HCT116 (cell line): ENCODE measurements at regions not wholly inside any gene's neighbourhood (a gene's known extent, or its start where the extent isn't known, plus 50 kb on each side); places are given as distances from the start of the nearest gene placed in this dataset.

Experiments
- ATAC-seq: fragments of 200-7000 bp; cut with Tn5 transposase; 2 replicates; pipeline ENCODE4 v1.9.1; 2020; ENCODE audit warnings: mild to moderate bottlenecking, moderate library complexity
- BruUV-seq: library from RNA; stranded (reverse); fragments of 400-500 nt; replicated peaks from 2 replicates; lab custom pipeline; 2021; lab: Mats Ljungman, UMichigan
- CTCF ChIA-PET: fragments of 300-600 bp; sonication (Branson Sonifier 250); formaldehyde crosslinking; loops from one replicate; lab custom pipeline; 2021; ENCODE audit warnings: antibody characterized with exemption; lab: Charles Lee
- POLR2A ChIA-PET: fragments of 300-600, 350-600 bp; sonication (Branson Sonifier 250); formaldehyde crosslinking; loops from one replicate; lab custom pipeline; 2021; ENCODE audit warnings: antibody characterized with exemption; lab: Charles Lee
- RAD21 ChIA-PET, 2 experiments: fragments of 300-600 bp; sonication (Branson Sonifier 250); formaldehyde crosslinking; loops; one replicate each; lab custom pipeline; 2023; ENCODE audit warnings: low total read pairs in 2 of 2; ENCODE audit not compliant: uncharacterized antibody in 2 of 2, unreplicated experiment in 2 of 2, low non-redundant PET in 1 of 2; lab: Charles Lee
- DNase-seq: peaks from one replicate; pipeline ENCODE4 v3.0.0-alpha.2; 2010; ENCODE audit warnings: low read depth, low spot score
- H2AFZ ChIP-seq: fragments of 200-600 bp; shearing (Covaris generic), sonication (generic); 2 replicates; pipeline ENCODE4 v1.6.1; 2017; ENCODE audit warnings: low read depth, mixed run types, mixed read lengths, antibody characterized with exemption, low read length; ENCODE audit not compliant: poor library complexity, severe bottlenecking
- H3K27ac ChIP-seq: 2 replicates; pipeline ENCODE4 v1.5.1; 2012; ENCODE audit warnings: low read depth, low read length
- H3K27me3 ChIP-seq: fragments of 200-600 bp; sonication (generic); 2 replicates; pipeline ENCODE4 v1.6.1; 2016; ENCODE audit warnings: mixed run types, low read length, mixed read lengths; ENCODE audit not compliant: insufficient read depth
- H3K36me3 ChIP-seq, 2 experiments: fragments of 200-500 bp in 1 of 2; fragments of 200-600 bp in 1 of 2; sonication (Bioruptor generic) in 1 of 2; sonication (generic) in 1 of 2; 2 replicates each; pipeline versions ENCODE4 v1.5.1 to v1.6.1; 2014 to 2016; ENCODE audit warnings: low read length in 2 of 2, inconsistent platforms in 1 of 2, mixed read lengths in 1 of 2, mixed run types in 1 of 2; ENCODE audit not compliant: insufficient read depth in 2 of 2, control insufficient read depth in 1 of 2
- H3K4me1 ChIP-seq, 2 experiments: fragments of 200-600 bp in 1 of 2; sonication (generic) in 1 of 2; 2 replicates each; pipeline versions ENCODE4 v1.5.1 to v1.6.1; 2012 to 2017; ENCODE audit warnings: low read length in 2 of 2, inconsistent platforms in 1 of 2, mild to moderate bottlenecking in 1 of 2, mixed read lengths in 1 of 2, mixed run types in 1 of 2, moderate library complexity in 1 of 2; ENCODE audit not compliant: insufficient read depth in 2 of 2, control insufficient read depth in 1 of 2
- H3K4me2 ChIP-seq: fragments of 200-600 bp; sonication (generic); 2 replicates; pipeline ENCODE4 v1.6.1; 2017; ENCODE audit warnings: mixed run types, low read length, mixed read lengths
- H3K4me3 ChIP-seq, 2 experiments: fragments of 200-600 bp in 1 of 2; sonication (generic) in 1 of 2; replicated peaks in 1 of 2; 2 replicates each; pipeline ENCODE4 v1.5.1; 2011 to 2016; ENCODE audit warnings: low read length in 2 of 2, control low read depth in 1 of 2, low read depth in 1 of 2, mild to moderate bottlenecking in 1 of 2, mixed read lengths in 1 of 2, mixed run types in 1 of 2
- H3K79me2 ChIP-seq: fragments of 200-600 bp; sonication (generic); 2 replicates; pipeline ENCODE4 v1.6.1; 2017; ENCODE audit warnings: mild to moderate bottlenecking, mixed run types, low read length, moderate library complexity, mixed read lengths; ENCODE audit not compliant: insufficient read depth
- H3K9ac ChIP-seq: fragments of 200-600 bp; sonication (generic); 2 replicates; pipeline ENCODE4 v1.6.1; 2016; ENCODE audit warnings: low read length, mixed read lengths
- H3K9me2 ChIP-seq: fragments of 200-600 bp; sonication (generic), shearing (Covaris generic); 2 replicates; pipeline ENCODE4 v1.6.1; 2017; ENCODE audit warnings: mixed run types, mild to moderate bottlenecking, moderate library complexity; ENCODE audit not compliant: insufficient read depth
- H3K9me3 ChIP-seq, 2 experiments: fragments of 200-500 bp in 1 of 2; fragments of 200-600 bp in 1 of 2; sonication (Bioruptor generic) in 1 of 2; sonication (generic) in 1 of 2; 2 replicates each; pipeline ENCODE4 v1.6.1; 2014 to 2017; ENCODE audit warnings: low read length in 2 of 2, mixed read lengths in 2 of 2, inconsistent platforms in 1 of 2, low read depth in 1 of 2, mild to moderate bottlenecking in 1 of 2, mixed run types in 1 of 2, moderate library complexity in 1 of 2; ENCODE audit not compliant: control insufficient read depth in 1 of 2, insufficient read depth in 1 of 2
- H4K20me1 ChIP-seq: fragments of 200-600 bp; sonication (generic), shearing (Covaris generic); 2 replicates; pipeline ENCODE4 v1.6.1; 2017; ENCODE audit warnings: mixed run types, mild to moderate bottlenecking, moderate library complexity; ENCODE audit not compliant: insufficient read depth
- ATF3 ChIP-seq: IDR thresholded peaks from 2 replicates; pipeline ENCODE4 v1.6.1; 2012
- CBX3 ChIP-seq: IDR thresholded peaks from 2 replicates; pipeline ENCODE4 v1.6.1; 2012; ENCODE audit warnings: low read depth
- CEBPB ChIP-seq: IDR thresholded peaks from 2 replicates; pipeline ENCODE4 v1.6.1; 2012; ENCODE audit warnings: low read depth
- EGR1 ChIP-seq: IDR thresholded peaks from 2 replicates; pipeline ENCODE4 v1.6.1; 2012; ENCODE audit warnings: low read depth
- EZH2 ChIP-seq: fragments of 200-600 bp; sonication (generic); IDR thresholded peaks from 2 replicates; pipeline ENCODE4 v1.6.1; 2017; ENCODE audit warnings: antibody characterized with exemption, mixed run types
- EZH2phosphoT487 ChIP-seq: fragments of 200-600 bp; IDR thresholded peaks from 2 replicates; pipeline ENCODE4 v1.6.1; 2018; ENCODE audit warnings: antibody characterized with exemption, borderline replicate concordance
- FOSL1 ChIP-seq: IDR thresholded peaks from 2 replicates; pipeline ENCODE4 v1.6.1; 2012; ENCODE audit warnings: low read depth
- MAX ChIP-seq: IDR thresholded peaks from 2 replicates; pipeline ENCODE4 v1.6.1; 2012
- POLR2A ChIP-seq: IDR thresholded peaks from 2 replicates; pipeline ENCODE4 v1.7.0; 2011; ENCODE audit warnings: borderline replicate concordance; ENCODE audit not compliant: insufficient read depth, insufficient read length; ENCODE audit errors: extremely low read depth
- SRF ChIP-seq: IDR thresholded peaks from 2 replicates; pipeline ENCODE4 v1.6.1; 2012; ENCODE audit warnings: low read depth
- TCF7L2 ChIP-seq: IDR thresholded peaks from 2 replicates; pipeline ENCODE4 v1.7.0; 2011; ENCODE audit warnings: borderline replicate concordance, inconsistent platforms; ENCODE audit not compliant: insufficient read depth, insufficient read length; ENCODE audit errors: extremely low read depth
- YY1 ChIP-seq: IDR thresholded peaks from 2 replicates; pipeline ENCODE4 v1.6.1; 2011; ENCODE audit warnings: low read length, low read depth, moderate library complexity, mild to moderate bottlenecking; ENCODE audit not compliant: insufficient replicate concordance; ENCODE audit errors: extremely low read depth
- ZFX ChIP-seq: fragments of 450-650 bp; IDR thresholded peaks from 2 replicates; pipeline ENCODE4 v1.6.1; 2017
- intact Hi-C: fragments of 100-400 bp; cut with micrococcal nuclease; formaldehyde crosslinking; loops from 2 replicates; pipeline ENCODE4 v1.10.0; 2022

- no peak for TF ChIP-seq ATF3
These were observed 442.6 kb downstream of the GXYLT1 start (continued) for GRCh38 chr12:41701943-41702601.

- Histone ChIP-seq H3K27ac (no peak overlapping the region), H3K27me3 (no peaks in the 10 kb centered on the region), H3K9me3 (no peaks in the 10 kb centered on the region), H3K4me1 (no peaks in the 10 kb centered on the region), H3K4me3 (no peak overlapping the region), H3K9me2 (no peaks in the 10 kb centered on the region), H3K4me2 (no peak overlapping the region), H3K9ac (no peak overlapping the region), H4K20me1 (no peaks in the 10 kb centered on the region), H3K79me2 (no peaks in the 10 kb centered on the region), H2AFZ (no peak overlapping the region), H3K36me3 (no peaks in the 10 kb centered on the region)
- ChIA-PET RAD21 (no interaction called here), POLR2A (no interaction called here), CTCF (no interaction called here)
- TF ChIP-seq FOSL1 = no peak
- TF ChIP-seq SRF = no peak
- no peak for TF ChIP-seq POLR2A
- TF ChIP-seq CBX3 = no peak
- no peak for TF ChIP-seq EGR1
- TF ChIP-seq ZFX = no peak
- DNase-seq = no peak
- no TSS peak for BruUV-seq
- intact Hi-C loops = no loop called here
- no peak for ATAC-seq
These were observed 443.7 kb downstream of the GXYLT1 start for GRCh38 chr12:41700940-41701339.

GRCh38 chr12:41699658-41700057 lies 445.0 kb downstream of the GXYLT1 start:
- Histone ChIP-seq H3K4me1 (no peaks in the 10 kb centered on the region), H3K4me2 (no peak overlapping the region), H4K20me1 (no peaks in the 10 kb centered on the region), H3K27ac (no peak overlapping the region), H3K9me2 (no peaks in the 10 kb centered on the region), H3K9ac (no peak overlapping the region), H2AFZ (no peak overlapping the region), H3K36me3 (no peaks in the 10 kb centered on the region), H3K4me3 (no peak overlapping the region), H3K27me3 (no peaks in the 10 kb centered on the region), H3K9me3 (no peaks in the 10 kb centered on the region), H3K79me2 (no peaks in the 10 kb centered on the region)
- CTCF ChIA-PET = no interaction called here
- no TSS peak for BruUV-seq
- no peak for TF ChIP-seq YY1
- no peak for TF ChIP-seq CEBPB
- no peak for TF ChIP-seq EZH2
- no peak for TF ChIP-seq EZH2phosphoT487
- TF ChIP-seq MAX = no peak
- TF ChIP-seq TCF7L2 = no peak
- POLR2A ChIA-PET = no interaction called here
- intact Hi-C loops = no loop called here
- DNase-seq (no peak), ATAC-seq (no peak)
- RAD21 ChIA-PET = no interaction called here
